SK-N-SH treated with all-trans-retinoic acid at 6 μM for 48 hours (cell line): ENCODE measurements at regions not wholly inside any gene's neighbourhood (a gene's known extent, or its start where the extent isn't known, plus 50 kb on each side); places are given as distances from the start of the nearest gene placed in this dataset.

Source experiments
- ATAC-seq: fragments of 200-7000 bp; cut with Tn5 transposase; 3 replicates; pipeline ENCODE4 v1.9.1; 2020; ENCODE audit warnings: mild to moderate bottlenecking, moderate library complexity
- ARNTL ChIP-seq: fragments of 450-650 bp; formaldehyde crosslinking; IDR thresholded peaks from 2 replicates; pipeline ENCODE4 v1.5.0; 2020; ENCODE audit warnings: low read depth, mild to moderate bottlenecking, moderate library complexity, borderline replicate concordance
- CREB5 ChIP-seq: fragments of 250-450 bp; sonication (Bioruptor Pico); IDR thresholded peaks from 2 replicates; pipeline ENCODE4 v1.5.1; 2020; ENCODE audit warnings: low read depth, mild to moderate bottlenecking, moderate library complexity
- CSDC2 ChIP-seq: fragments of 250-450 bp; sonication (Bioruptor Pico); IDR thresholded peaks from 2 replicates; pipeline ENCODE4 v1.5.0; 2020; ENCODE audit warnings: mild to moderate bottlenecking, moderate library complexity
- ESRRG ChIP-seq: fragments of 250-450 bp; sonication (Bioruptor Pico); IDR thresholded peaks from 2 replicates; pipeline ENCODE4 v1.6.1; 2021; ENCODE audit warnings: mild to moderate bottlenecking
- GLIS3 ChIP-seq: fragments of 250-450 bp; sonication (Bioruptor Pico); IDR thresholded peaks from 2 replicates; pipeline ENCODE4 v1.5.0; 2020; ENCODE audit warnings: mild to moderate bottlenecking, moderate library complexity
- ISL1 ChIP-seq: fragments of 250-450 bp; sonication (Bioruptor Pico); IDR thresholded peaks from 2 replicates; pipeline ENCODE4 v2.1.2; 2022; ENCODE audit warnings: mild to moderate bottlenecking, moderate library complexity
- OSR1 ChIP-seq: fragments of 250-450 bp; sonication (Bioruptor Pico); IDR thresholded peaks from 2 replicates; pipeline ENCODE4 v1.8.0; 2022; ENCODE audit warnings: moderate library complexity, mild to moderate bottlenecking, inconsistent platforms
- PATZ1 ChIP-seq: fragments of 250-450 bp; sonication (Bioruptor Pico); IDR thresholded peaks from 2 replicates; pipeline ENCODE4 v1.8.0; 2020; ENCODE audit warnings: mild to moderate bottlenecking, moderate library complexity, borderline replicate concordance
- PPARA ChIP-seq: fragments of 250-450 bp; sonication (Bioruptor Pico); IDR thresholded peaks from 2 replicates; pipeline ENCODE4 v1.5.0; 2020; ENCODE audit warnings: mild to moderate bottlenecking, borderline replicate concordance
- RARB ChIP-seq: fragments of 250-450 bp; sonication (Bioruptor Pico); IDR thresholded peaks from 2 replicates; pipeline ENCODE4 v1.8.0; 2021; ENCODE audit warnings: mild to moderate bottlenecking, moderate library complexity
- SNAI2 ChIP-seq: fragments of 250-450 bp; sonication (Bioruptor Pico); IDR thresholded peaks from 2 replicates; pipeline ENCODE4 v1.5.0; 2020; ENCODE audit warnings: mild to moderate bottlenecking, moderate library complexity
- TCF4 ChIP-seq: fragments of 250-450 bp; sonication (Bioruptor Pico); IDR thresholded peaks from 2 replicates; pipeline ENCODE4 v1.8.0; 2021; ENCODE audit warnings: mild to moderate bottlenecking, moderate library complexity, borderline replicate concordance
- TOX ChIP-seq: fragments of 250-450 bp; sonication (Bioruptor Pico); IDR thresholded peaks from 2 replicates; pipeline ENCODE4 v1.8.0; 2021; ENCODE audit warnings: mild to moderate bottlenecking, moderate library complexity, borderline replicate concordance
- TSHZ2 ChIP-seq: fragments of 250-450 bp; sonication (Bioruptor Pico); IDR thresholded peaks from 2 replicates; pipeline ENCODE4 v1.5.0; 2020; ENCODE audit warnings: mild to moderate bottlenecking, moderate library complexity
- ZC3H10 ChIP-seq: fragments of 250-450 bp; sonication (Bioruptor Pico); IDR thresholded peaks from 2 replicates; pipeline ENCODE4 v1.5.1; 2021; ENCODE audit warnings: mild to moderate bottlenecking, moderate library complexity
- ZFP3 ChIP-seq: fragments of 250-450 bp; sonication (Bioruptor Pico); IDR thresholded peaks from 2 replicates; pipeline ENCODE4 v1.5.0; 2020; ENCODE audit warnings: mild to moderate bottlenecking, moderate library complexity
- ZFP30 ChIP-seq: fragments of 450-650 bp; formaldehyde crosslinking; IDR thresholded peaks from 2 replicates; pipeline ENCODE4 v1.5.0; 2022; ENCODE audit warnings: mild to moderate bottlenecking, moderate library complexity
- ZNF565 ChIP-seq: fragments of 450-650 bp; formaldehyde crosslinking; conservative IDR thresholded peaks from 2 replicates; pipeline ENCODE4 v1.5.0; 2020; ENCODE audit warnings: low read depth, mild to moderate bottlenecking, moderate library complexity
- ZNF70 ChIP-seq: fragments of 450-650 bp; formaldehyde crosslinking; IDR thresholded peaks from 2 replicates; pipeline ENCODE4 v1.5.0; 2020; ENCODE audit warnings: mild to moderate bottlenecking, moderate library complexity
- ZNF8 ChIP-seq: fragments of 450-650 bp; formaldehyde crosslinking; IDR thresholded peaks from 2 replicates; pipeline ENCODE4 v1.5.0; 2020; ENCODE audit warnings: mild to moderate bottlenecking, moderate library complexity
- TF ChIP-seq, protein P1 (sequence below): fragments of 250-450 bp; sonication (Bioruptor Pico); IDR thresholded peaks from 2 replicates; pipeline ENCODE4 v1.5.1; 2021; ENCODE audit warnings: mild to moderate bottlenecking, moderate library complexity
- TF ChIP-seq, protein P2 (sequence below): fragments of 250-450 bp; sonication (Bioruptor Pico); IDR thresholded peaks from 2 replicates; pipeline ENCODE4 v1.8.0; 2021; ENCODE audit warnings: low read depth, mild to moderate bottlenecking, moderate library complexity, borderline replicate concordance

DNA sequence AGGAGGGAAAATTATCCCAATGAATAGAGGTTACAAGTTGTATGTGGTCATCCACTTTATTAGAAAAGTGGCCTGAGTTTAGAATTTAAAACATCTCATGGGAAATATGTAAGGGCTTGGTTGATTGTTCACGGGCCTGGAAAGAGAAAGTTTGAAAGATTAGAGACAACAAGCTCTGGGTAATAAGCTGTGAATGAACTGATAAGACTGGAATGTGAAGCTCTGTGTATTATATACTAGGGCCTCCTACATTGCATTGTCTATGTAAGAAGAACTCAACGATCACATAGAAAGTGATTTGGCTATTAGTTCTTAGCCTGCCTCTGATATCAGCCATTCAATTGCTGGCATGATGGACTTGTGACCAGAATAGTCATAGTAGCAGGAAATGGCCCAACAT lies 199.2 kb upstream of the MAGI2 start:
- TF ChIP-seq ZC3H10 (no peak), ISL1 (CRISPR knock-in tag) (no peak), ZNF565 (CRISPR knock-in tag) (no peak), ZNF70 (CRISPR knock-in tag) (no peak), RARB (no peak), CSDC2 (CRISPR knock-in tag) (no peak), TCF4 (CRISPR knock-in tag) (no peak), ARNTL (CRISPR knock-in tag) (no peak), ZNF8 (no peak), OSR1 (no peak), ZFP3 (CRISPR knock-in tag) (no peak), ZFP30 (CRISPR knock-in tag) (no peak), ESRRG (CRISPR knock-in tag) (no peak), GLIS3 (CRISPR knock-in tag) (no peak), CREB5 (CRISPR knock-in tag) (no peak), PATZ1 (CRISPR knock-in tag) (no peak), SNAI2 (CRISPR knock-in tag) (no peak), TSHZ2 (CRISPR knock-in tag) (no peak)
- TF ChIP-seq, protein P1, sequence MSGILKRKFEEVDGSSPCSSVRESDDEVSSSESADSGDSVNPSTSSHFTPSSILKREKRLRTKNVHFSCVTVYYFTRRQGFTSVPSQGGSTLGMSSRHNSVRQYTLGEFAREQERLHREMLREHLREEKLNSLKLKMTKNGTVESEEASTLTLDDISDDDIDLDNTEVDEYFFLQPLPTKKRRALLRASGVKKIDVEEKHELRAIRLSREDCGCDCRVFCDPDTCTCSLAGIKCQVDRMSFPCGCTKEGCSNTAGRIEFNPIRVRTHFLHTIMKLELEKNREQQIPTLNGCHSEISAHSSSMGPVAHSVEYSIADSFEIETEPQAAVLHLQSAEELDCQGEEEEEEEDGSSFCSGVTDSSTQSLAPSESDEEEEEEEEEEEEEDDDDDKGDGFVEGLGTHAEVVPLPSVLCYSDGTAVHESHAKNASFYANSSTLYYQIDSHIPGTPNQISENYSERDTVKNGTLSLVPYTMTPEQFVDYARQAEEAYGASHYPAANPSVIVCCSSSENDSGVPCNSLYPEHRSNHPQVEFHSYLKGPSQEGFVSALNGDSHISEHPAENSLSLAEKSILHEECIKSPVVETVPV = no peak
- TF ChIP-seq, all 23 proteins: peak for 0
- ATAC-seq = peak; percentile 22; the same call in 1 of the 3 replicates

- TF ChIP-seq OSR1 = no peak
- TF ChIP-seq GLIS3 (CRISPR knock-in tag) = no peak
- TF ChIP-seq SNAI2 (CRISPR knock-in tag) = no peak
- TF ChIP-seq, protein P2, sequence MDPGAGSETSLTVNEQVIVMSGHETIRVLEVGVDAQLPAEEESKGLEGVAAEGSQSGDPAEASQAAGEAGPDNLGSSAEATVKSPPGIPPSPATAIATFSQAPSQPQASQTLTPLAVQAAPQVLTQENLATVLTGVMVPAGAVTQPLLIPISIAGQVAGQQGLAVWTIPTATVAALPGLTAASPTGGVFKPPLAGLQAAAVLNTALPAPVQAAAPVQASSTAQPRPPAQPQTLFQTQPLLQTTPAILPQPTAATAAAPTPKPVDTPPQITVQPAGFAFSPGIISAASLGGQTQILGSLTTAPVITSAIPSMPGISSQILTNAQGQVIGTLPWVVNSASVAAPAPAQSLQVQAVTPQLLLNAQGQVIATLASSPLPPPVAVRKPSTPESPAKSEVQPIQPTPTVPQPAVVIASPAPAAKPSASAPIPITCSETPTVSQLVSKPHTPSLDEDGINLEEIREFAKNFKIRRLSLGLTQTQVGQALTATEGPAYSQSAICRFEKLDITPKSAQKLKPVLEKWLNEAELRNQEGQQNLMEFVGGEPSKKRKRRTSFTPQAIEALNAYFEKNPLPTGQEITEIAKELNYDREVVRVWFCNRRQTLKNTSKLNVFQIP (CRISPR knock-in tag) = no peak
- no peak for ATAC-seq
These were observed 194.2 kb upstream of the MAGI2 start for GRCh38 chr7:79647711-79648110.

DNA sequence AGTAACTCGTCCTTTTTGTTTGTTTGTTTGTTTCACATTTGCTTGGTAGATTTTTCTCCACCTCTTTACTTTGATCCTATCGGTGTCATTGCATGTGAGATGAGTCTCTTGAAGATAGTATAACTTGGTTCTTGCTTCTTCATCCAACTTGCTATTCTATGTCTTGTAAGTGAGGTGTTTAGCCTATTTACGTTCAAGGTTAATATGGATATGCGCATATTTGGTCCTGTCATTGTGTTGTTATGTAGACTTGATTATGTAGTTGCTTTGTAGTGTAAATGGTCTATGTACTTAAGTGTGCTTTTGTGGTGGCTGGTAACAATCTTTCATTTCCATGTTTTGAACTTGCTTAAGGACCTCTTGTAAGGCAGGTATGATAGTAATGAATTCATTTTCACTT lies 192.8 kb upstream of the MAGI2 start:
- ATAC-seq = no peak
- no peak for TF ChIP-seq CSDC2 (CRISPR knock-in tag)
- TF ChIP-seq, protein P1 = no peak
- no peak for TF ChIP-seq ZFP30 (CRISPR knock-in tag)
- no peak for TF ChIP-seq ZNF8
- TF ChIP-seq PATZ1 (CRISPR knock-in tag) = no peak
- TF ChIP-seq ZFP3 (CRISPR knock-in tag) = no peak
- TF ChIP-seq GLIS3 (CRISPR knock-in tag) = no peak
- no peak for TF ChIP-seq ISL1 (CRISPR knock-in tag)
- no peak for TF ChIP-seq ESRRG (CRISPR knock-in tag)
- no peak for TF ChIP-seq ARNTL (CRISPR knock-in tag)
- no peak for TF ChIP-seq PPARA
- TF ChIP-seq TOX (CRISPR knock-in tag) = no peak
